VCaP (cell line): ENCODE measurements at regions not wholly inside any gene's neighbourhood (a gene's known extent, or its start where the extent isn't known, plus 50 kb on each side); places are given as distances from the start of the nearest gene placed in this dataset.

ENCODE experiments used
- H3K27ac ChIP-seq: fragments of 450-650 bp; 2 replicates; pipeline ENCODE4 v1.5.1; 2017
- TF ChIP-seq, protein P1 (sequence below): fragments of 450-650 bp; conservative IDR thresholded peaks from 2 replicates; pipeline ENCODE4 v1.5.1; 2017; ENCODE audit warnings: mild to moderate bottlenecking, moderate library complexity

DNA sequence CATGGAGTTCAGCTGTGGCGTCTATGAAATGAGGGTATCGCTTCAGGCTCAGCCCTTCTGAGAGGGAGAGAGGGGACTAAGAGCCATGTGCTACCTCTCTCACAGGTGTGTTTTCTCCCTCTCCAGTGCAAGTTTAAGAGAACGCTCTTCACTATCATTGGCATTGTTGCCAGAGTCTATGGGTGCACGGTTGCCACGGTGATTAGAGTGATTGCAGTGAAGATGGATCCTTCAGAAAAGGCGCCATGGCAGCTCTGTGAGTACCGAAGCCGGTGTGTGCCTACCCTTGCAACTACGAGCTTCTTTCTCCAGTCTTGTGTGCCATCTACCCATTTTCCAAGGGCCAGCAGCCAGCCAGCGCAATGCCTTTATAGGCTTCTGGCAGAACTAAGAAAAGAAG lies 290.5 kb downstream of the OMA1 start:
- H3K27ac ChIP-seq, result no peak overlapping the region
- TF ChIP-seq, protein P1, sequence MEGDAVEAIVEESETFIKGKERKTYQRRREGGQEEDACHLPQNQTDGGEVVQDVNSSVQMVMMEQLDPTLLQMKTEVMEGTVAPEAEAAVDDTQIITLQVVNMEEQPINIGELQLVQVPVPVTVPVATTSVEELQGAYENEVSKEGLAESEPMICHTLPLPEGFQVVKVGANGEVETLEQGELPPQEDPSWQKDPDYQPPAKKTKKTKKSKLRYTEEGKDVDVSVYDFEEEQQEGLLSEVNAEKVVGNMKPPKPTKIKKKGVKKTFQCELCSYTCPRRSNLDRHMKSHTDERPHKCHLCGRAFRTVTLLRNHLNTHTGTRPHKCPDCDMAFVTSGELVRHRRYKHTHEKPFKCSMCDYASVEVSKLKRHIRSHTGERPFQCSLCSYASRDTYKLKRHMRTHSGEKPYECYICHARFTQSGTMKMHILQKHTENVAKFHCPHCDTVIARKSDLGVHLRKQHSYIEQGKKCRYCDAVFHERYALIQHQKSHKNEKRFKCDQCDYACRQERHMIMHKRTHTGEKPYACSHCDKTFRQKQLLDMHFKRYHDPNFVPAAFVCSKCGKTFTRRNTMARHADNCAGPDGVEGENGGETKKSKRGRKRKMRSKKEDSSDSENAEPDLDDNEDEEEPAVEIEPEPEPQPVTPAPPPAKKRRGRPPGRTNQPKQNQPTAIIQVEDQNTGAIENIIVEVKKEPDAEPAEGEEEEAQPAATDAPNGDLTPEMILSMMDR, result no peak

DNA sequence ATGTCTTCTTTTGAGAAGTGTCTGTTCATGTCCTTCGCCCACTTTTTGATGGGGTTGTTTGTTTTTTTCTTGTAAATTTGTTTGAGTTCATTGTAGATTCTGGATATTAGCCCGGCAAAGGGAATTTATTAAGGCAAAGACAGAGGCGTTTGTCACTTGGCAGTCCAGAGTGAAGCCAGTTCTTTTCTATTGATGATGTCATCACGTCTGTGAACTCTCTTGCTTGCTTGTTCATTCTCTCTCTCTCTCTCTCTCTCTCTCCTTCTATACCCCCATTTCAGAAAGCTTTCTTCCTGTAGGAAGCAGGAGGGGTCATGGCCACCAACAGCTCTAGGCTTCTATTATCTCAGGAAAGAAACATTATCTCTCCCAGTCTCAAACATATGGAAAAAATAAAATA lies 291.3 kb downstream of the OMA1 start:
- TF ChIP-seq, protein P1, result no peak
- no peak overlapping the region for H3K27ac ChIP-seq

DNA sequence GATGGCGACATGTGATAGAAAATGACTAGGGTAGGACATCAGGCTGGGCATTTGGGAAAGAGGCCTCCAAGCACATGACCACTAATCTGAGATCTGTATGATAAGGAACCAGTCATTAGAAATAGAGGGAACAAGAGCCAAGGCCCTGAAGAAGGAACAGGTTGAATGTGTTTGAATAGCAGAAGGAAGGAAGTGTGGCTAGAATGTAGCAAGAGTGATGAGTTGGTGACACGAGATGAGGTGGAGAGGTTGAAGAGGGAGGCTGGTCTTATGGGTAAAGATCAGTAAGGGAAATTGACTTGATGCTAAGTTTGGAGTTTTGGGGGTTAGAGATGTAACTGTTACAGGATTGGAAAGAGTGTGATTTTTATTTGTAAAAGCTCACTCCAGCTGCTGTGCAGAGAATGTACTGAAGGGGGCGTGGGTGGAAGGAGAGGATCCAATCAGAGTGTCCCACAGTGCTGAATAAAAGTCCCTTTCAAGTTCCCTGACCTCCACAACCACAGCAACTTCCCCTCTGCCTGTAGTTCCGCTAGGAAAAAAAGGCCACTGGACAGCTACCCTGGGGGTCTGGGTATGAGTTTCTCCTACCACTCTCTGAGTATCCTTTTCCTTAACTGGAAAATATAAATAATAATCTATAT lies 295.0 kb downstream of the OMA1 start:
- H3K27ac ChIP-seq, result no peak overlapping the region
- TF ChIP-seq, protein P1, result no peak; the same call in 1 of the 2 replicates

DNA sequence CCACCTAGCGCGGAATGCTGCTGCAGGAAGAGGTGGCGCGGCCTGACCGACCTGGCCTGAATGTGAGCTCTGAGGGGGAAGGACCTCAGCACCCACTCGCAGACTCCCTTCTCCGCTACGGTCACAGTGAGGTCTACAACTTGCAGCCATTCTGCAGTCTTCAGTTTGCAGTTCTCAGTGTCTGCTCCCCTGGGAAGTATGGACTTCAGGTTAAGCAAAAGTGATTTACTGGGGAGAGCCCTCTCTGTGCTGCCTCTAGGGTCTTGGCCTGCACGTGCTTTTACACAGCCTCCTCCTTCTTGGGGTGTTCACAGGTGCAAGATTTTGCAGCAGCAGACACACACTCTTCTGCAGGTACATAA lies 296.0 kb downstream of the OMA1 start:
- no peak overlapping the region for H3K27ac ChIP-seq
- TF ChIP-seq, protein P1, result no peak

DNA sequence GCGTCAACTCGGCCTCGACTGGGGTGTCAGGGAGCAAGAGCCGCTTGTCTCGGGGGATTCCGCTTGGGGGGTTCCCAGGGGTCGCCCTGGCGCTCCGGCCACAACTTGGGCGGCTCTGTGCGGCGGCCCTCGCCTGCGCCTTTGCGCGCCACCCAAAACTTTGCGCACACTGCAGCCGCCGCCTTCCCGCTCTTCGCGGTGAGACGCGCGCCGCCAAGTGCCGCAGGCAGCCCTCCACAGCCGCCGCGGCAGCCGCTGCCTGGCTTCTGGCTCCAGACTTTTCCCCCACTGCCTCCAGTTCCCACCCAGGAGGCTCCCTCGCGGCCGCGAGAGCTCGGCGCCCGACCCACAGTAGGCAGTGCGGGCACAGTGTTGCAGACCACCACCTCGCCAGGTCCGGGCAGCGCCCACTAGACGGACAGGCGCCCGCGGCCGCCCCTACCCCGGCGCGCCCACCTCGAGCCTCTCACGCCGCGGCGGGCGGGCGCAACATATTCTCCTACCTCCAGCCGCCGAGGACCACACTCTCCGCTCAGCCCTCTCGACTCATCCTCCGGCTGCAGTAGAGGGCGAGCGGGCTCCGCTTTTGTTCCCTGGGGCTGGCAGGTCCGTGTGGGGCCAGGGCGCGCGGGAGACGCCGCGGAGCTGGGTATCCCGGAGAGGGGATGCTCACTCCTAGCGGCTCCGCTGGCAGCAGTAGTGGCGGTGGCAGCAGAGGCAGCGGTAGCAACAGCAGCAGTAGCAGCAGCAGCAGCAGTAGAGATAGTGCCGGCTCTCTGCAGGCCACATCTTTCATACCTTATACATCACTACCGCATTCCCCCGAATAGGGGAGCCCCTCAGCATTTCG lies 296.6 kb downstream of the OMA1 start:
- TF ChIP-seq, protein P1, result no peak
- H3K27ac ChIP-seq, result no peak overlapping the region

DNA sequence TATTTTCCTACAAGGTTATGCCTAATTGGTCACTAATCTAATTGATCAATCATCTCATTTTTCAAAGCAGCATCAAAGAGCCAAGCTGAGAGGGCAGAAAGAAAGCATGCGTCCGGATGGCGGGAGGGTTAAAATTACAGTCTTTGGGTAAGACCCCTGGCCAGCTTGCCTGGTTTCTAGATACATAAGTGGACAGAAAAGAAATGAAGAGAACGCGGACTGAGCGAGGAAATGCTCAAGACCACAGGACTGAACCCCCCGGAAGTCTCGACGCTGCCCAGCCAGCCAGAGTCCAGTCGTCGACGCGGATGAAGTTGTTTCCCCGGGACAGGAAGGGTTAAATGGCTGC lies 297.2 kb downstream of the OMA1 start:
- TF ChIP-seq, protein P1, result no peak
- H3K27ac ChIP-seq, result no peak overlapping the region

DNA sequence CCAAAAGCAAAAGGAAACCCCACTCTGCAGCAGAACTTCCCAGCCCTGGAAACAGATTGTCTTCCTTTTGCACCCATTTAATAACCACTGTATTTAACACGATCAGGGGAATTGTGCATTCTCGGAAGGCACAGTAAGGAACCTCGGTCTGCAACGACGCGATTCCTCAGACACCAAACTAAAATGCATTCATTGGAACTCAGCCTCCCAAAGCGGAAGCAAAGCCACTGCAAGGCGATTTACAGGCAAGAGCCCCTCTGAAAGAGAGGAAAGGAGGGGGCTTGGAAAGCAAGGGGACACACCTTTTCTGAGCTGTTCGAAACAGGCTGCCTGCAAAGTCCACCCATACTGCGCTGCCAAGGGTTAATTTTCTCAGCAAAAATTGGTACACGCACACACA lies 297.7 kb downstream of the OMA1 start:
- no peak overlapping the region for H3K27ac ChIP-seq
- TF ChIP-seq, protein P1, result no peak
